ENCODE measurements at regions not wholly inside any gene's neighbourhood (a gene's known extent, or its start where the extent isn't known, plus 50 kb on each side); places are given as distances from the start of the nearest gene placed in this dataset.

- DNase-seq (ENCODE audit: low spot score): no peak
- no peak for TF ChIP-seq CTCF (IDR thresholded peaks at IDR 0.05)
- ATAC-seq (ENCODE audit: low FRiP score): no peak
Observed at GRCh38 chr6:94498099-94498498, 1078.7 kb upstream of the EPHA7 start.

- DNase-seq (ENCODE audit: low spot score): no peak
- TF ChIP-seq CTCF (IDR thresholded peaks at IDR 0.05): no peak
- no peak for ATAC-seq (ENCODE audit: low FRiP score)
Observed at GRCh38 chr6:94494500-94494899, 1075.1 kb upstream of the EPHA7 start.

GRCh38 chr6:94487371-94487770 lies 1068.0 kb upstream of the EPHA7 start:
- TF ChIP-seq CTCF (IDR thresholded peaks at IDR 0.05): no peak
- no peak for DNase-seq (ENCODE audit: low spot score)
- ATAC-seq (ENCODE audit: low FRiP score): no peak

GRCh38 chr6:94478133-94479005 lies 1059.0 kb upstream of the EPHA7 start:
- TF ChIP-seq CTCF (IDR thresholded peaks at IDR 0.05): no peak
- DNase-seq (ENCODE audit: low spot score) (no peak), ATAC-seq (ENCODE audit: low FRiP score) (no peak)

- no peak for DNase-seq (ENCODE audit: low spot score)
- TF ChIP-seq CTCF (IDR thresholded peaks at IDR 0.05): no peak
- no peak for ATAC-seq (ENCODE audit: low FRiP score)
Observed at GRCh38 chr6:94468830-94469229, 1049.5 kb upstream of the EPHA7 start.

- no peak for ATAC-seq (ENCODE audit: low FRiP score)
- no peak for TF ChIP-seq CTCF (IDR thresholded peaks at IDR 0.05)
- no peak for DNase-seq (ENCODE audit: low spot score)
Observed at GRCh38 chr6:94464018-94464510, 1044.7 kb upstream of the EPHA7 start.

- ATAC-seq (ENCODE audit: low FRiP score) (no peak), DNase-seq (ENCODE audit: low spot score) (no peak)
- TF ChIP-seq CTCF (IDR thresholded peaks at IDR 0.05): no peak
Observed at GRCh38 chr6:94463306-94463705, 1043.9 kb upstream of the EPHA7 start.
